Psoas muscle (tissue), 7 donors: ENCODE measurements at regions not wholly inside any gene's neighbourhood (a gene's known extent, or its start where the extent isn't known, plus 50 kb on each side); places are given as distances from the start of the nearest gene placed in this dataset.

Experiments used
- ATAC-seq, 4 donors: fragments of 200-7000 bp; cut with Tn5 transposase; one replicate each; pipeline ENCODE4 v1.9.1; 2020; ENCODE audit warnings: moderate library complexity in 3 of 4, mild to moderate bottlenecking in 2 of 4
- DNase-seq, 2 donors: peaks; one replicate each; pipeline ENCODE4 v3.0.0-alpha.2; 2020
- H3K27ac ChIP-seq: fragments of 200-600 bp; one replicate; pipeline ENCODE4 v1.8.0; 2022
- H3K27me3 ChIP-seq, 3 donors: fragments of 200-600 bp in 1 of 3; one replicate each; pipeline versions ENCODE4 v1.6.1 to v1.8.0; 2013 to 2022; ENCODE audit warnings: low read length in 2 of 3, mild to moderate bottlenecking in 2 of 3, moderate library complexity in 1 of 3; ENCODE audit not compliant: insufficient read depth in 3 of 3
- H3K36me3 ChIP-seq, 2 donors: fragments of 200-600 bp in 1 of 2; one replicate each; pipeline versions ENCODE4 v1.6.1 to v1.8.0; 2013 to 2022; ENCODE audit warnings: low read depth in 1 of 2, mild to moderate bottlenecking in 1 of 2, moderate library complexity in 1 of 2; ENCODE audit not compliant: insufficient read depth in 1 of 2
- H3K4me1 ChIP-seq: fragments of 200-600 bp; one replicate; pipeline ENCODE4 v1.8.0; 2022
- H3K4me3 ChIP-seq: fragments of 200-600 bp; one replicate; pipeline ENCODE4 v1.8.0; 2022; ENCODE audit warnings: mild to moderate bottlenecking
- H3K9me3 ChIP-seq: fragments of 200-600 bp; one replicate; pipeline ENCODE4 v1.8.0; 2022
- WGBS, 3 donors: extraction: QIAGEN DNeasy Blood & Tissue Kit; methylation state at CpG; one replicate each; pipeline versions ENCODE4 v1.1.6 to v1.1.7; 2013; 5-methylcytosine and 5-hydroxymethylcytosine counted together
- intact Hi-C, 2 donors: fragments of 100-400 bp; cut with DNase I; formaldehyde crosslinking; loops; one replicate each; pipeline versions ENCODE4 v1.11.0 to v1.14.2; 2022
- TF ChIP-seq, protein P1 (sequence below): fragments of 200-600 bp; IDR thresholded peaks from one replicate; pipeline ENCODE4 v1.8.0; 2022; ENCODE audit warnings: antibody characterized with exemption
- donor health status: healthy with polysubstance abuse.
- donor health status: DM: no; HTN: no; CAD: no; lungs with moderate emphysema.
- donor health status: Bipolar disorder and iron deficiency.
- donor health status: healthy.
- donor health status: DM: yes; HTN: yes; CAD: no.
- donor health status: DM: no; HTN: no; CAD: no.
- donor health status: DM: yes; HTN: yes; CAD: no.

- TF ChIP-seq, protein P1, sequence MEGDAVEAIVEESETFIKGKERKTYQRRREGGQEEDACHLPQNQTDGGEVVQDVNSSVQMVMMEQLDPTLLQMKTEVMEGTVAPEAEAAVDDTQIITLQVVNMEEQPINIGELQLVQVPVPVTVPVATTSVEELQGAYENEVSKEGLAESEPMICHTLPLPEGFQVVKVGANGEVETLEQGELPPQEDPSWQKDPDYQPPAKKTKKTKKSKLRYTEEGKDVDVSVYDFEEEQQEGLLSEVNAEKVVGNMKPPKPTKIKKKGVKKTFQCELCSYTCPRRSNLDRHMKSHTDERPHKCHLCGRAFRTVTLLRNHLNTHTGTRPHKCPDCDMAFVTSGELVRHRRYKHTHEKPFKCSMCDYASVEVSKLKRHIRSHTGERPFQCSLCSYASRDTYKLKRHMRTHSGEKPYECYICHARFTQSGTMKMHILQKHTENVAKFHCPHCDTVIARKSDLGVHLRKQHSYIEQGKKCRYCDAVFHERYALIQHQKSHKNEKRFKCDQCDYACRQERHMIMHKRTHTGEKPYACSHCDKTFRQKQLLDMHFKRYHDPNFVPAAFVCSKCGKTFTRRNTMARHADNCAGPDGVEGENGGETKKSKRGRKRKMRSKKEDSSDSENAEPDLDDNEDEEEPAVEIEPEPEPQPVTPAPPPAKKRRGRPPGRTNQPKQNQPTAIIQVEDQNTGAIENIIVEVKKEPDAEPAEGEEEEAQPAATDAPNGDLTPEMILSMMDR = no peak
- H3K36me3 ChIP-seq = no peaks in the 10 kb centered on the region
- H3K4me1 ChIP-seq = no peaks in the 10 kb centered on the region
- no peaks in the 10 kb centered on the region for H3K27me3 ChIP-seq
- H3K27ac ChIP-seq = no peak overlapping the region
- H3K4me3 ChIP-seq = no peak overlapping the region
- no peaks in the 10 kb centered on the region for H3K9me3 ChIP-seq
- 87 to 92% (median 89%) methylated on average over 2 of the region's 2 CpGs for WGBS, 3 donors
- DNase-seq (peak in 1 of 2 donors; percentile 15), ATAC-seq (no peak)
- intact Hi-C loops = no loop called here
Observed at GRCh38 chr3:110199588-110199943, 862.2 kb upstream of the DPPA4 start.

- Histone ChIP-seq H3K4me1 (no peaks in the 10 kb centered on the region), H3K27ac (no peak overlapping the region), H3K27me3 (no peaks in the 10 kb centered on the region), H3K9me3 (peaks cover 8% of the 10 kb centered on the region), H3K4me3 (no peak overlapping the region), H3K36me3 (no peaks in the 10 kb centered on the region)
- no peak for DNase-seq
- no peak for ATAC-seq
- intact Hi-C loops = no loop called here
- TF ChIP-seq, protein P1 = no peak
- WGBS, 3 donors = 34 to 36% (median 35%) methylated on average over 3 of the region's 3 CpGs
Observed at GRCh38 chr3:110210086-110210660, 861.4 kb upstream of the NECTIN3 start.

GRCh38 chr3:110226645-110227044, 845.0 kb upstream of the NECTIN3 start:
- WGBS, 3 donors = 89 to 93% (median 92%) methylated on average over 1 of the region's 1 CpG

GRCh38 chr3:110227991-110228390, 843.6 kb upstream of the NECTIN3 start:
- Histone ChIP-seq H3K27me3 (no peaks in the 10 kb centered on the region), H3K36me3 (no peaks in the 10 kb centered on the region), H3K27ac (no peak overlapping the region), H3K4me3 (no peak overlapping the region), H3K4me1 (no peaks in the 10 kb centered on the region), H3K9me3 (no peaks in the 10 kb centered on the region)
- ATAC-seq (no peak), DNase-seq (no peak)
- intact Hi-C loops = no loop called here
- 59 to 63% (median 63%) methylated on average over 4 of the region's 4 CpGs for WGBS, 3 donors
- TF ChIP-seq, protein P1 = no peak

More at GRCh38 chr3:110226645-110227044, 845.0 kb upstream of the NECTIN3 start:
- Histone ChIP-seq H3K36me3 (no peaks in the 10 kb centered on the region), H3K27me3 (no peaks in the 10 kb centered on the region), H3K27ac (no peak overlapping the region), H3K4me1 (no peaks in the 10 kb centered on the region), H3K4me3 (no peak overlapping the region), H3K9me3 (no peaks in the 10 kb centered on the region)
- TF ChIP-seq, protein P1 = no peak
- ATAC-seq (no peak), DNase-seq (no peak)
- intact Hi-C loops = no loop called here

- intact Hi-C loops = no loop called here
- H3K36me3 ChIP-seq = no peaks in the 10 kb centered on the region
- ATAC-seq = no peak
- no peaks in the 10 kb centered on the region for H3K27me3 ChIP-seq
- TF ChIP-seq, protein P1 = no peak
- no peak overlapping the region for H3K27ac ChIP-seq
- 82 to 91% (median 86%) methylated on average over 4 of the region's 4 CpGs for WGBS, 3 donors
- no peaks in the 10 kb centered on the region for H3K9me3 ChIP-seq
- DNase-seq = no peak
- no peaks in the 10 kb centered on the region for H3K4me1 ChIP-seq
- no peak overlapping the region for H3K4me3 ChIP-seq
Observed at GRCh38 chr3:110234831-110235230, 836.8 kb upstream of the NECTIN3 start.
